G401 (cell line): ENCODE measurements at regions not wholly inside any gene's neighbourhood (a gene's known extent, or its start where the extent isn't known, plus 50 kb on each side); places are given as distances from the start of the nearest gene placed in this dataset.

ENCODE experiments used
- DNase-seq: peaks from one replicate; pipeline ENCODE4 v3.0.0-alpha.2; 2015; ENCODE audit warnings: low spot score
- in situ Hi-C: cut with HindIII; loops from 2 replicates; pipeline ENCODE4 v1.10.0; 2016; ENCODE audit warnings: low sequenced_read_pairs, mixed read lengths

DNA sequence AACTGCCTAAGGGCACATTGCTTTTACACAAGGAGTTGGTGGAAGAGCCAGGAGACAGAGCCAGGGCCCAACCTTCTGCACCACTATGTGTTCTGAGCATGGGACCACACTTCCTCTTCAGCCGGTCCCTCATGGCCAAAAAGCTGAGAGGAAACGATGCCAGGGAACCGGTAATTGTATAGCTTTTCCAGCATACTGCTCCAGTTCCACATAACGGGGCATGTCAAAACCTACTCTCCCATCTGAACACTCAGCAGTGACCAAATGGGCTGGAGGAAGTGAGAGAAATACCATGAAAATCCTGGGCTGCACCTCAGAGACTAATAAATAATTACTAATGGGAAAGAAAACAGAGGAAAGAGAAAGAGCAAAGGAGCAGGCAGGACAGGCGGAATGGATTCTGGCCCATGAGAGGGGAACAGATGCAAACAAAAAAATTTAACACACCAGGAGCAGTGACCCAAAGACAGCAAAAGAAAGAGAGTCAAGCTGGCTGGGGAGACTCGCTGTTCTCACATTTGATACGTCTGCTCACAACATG, 52.0 kb upstream of the BMP2 start:
- in situ Hi-C loops: no loop called here

DNA sequence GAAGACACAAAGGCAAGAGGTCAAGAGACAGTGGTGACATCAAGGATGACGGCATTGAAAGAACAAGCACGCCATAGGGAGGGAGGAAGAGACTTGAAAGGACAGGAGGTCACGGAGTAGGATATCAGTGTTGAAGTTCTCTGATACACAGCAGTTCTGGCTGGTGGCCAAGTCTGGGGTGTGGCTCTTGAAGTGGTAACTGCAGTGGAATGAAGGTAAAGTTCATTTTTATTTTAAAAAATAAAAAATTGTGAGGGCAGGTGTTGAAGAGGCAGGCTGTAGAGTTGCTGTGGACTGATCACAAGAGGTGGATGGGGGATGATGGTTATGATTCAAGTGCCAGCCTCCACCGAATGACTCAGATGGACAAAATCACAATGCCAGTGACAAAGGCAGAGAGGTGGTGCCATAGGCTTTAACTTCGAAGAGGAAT, 53.2 kb upstream of the BMP2 start:
- no peak for DNase-seq

More for the DNA sequence above, 52.0 kb upstream of the BMP2 start:
- DNase-seq: no peak

GRCh38 chr20:6711951-6712649, 55.4 kb upstream of the BMP2 start:
- in situ Hi-C loops: no loop called here
- no peak for DNase-seq

More for the DNA sequence above, 53.2 kb upstream of the BMP2 start:
- in situ Hi-C loops: no loop called here

DNA sequence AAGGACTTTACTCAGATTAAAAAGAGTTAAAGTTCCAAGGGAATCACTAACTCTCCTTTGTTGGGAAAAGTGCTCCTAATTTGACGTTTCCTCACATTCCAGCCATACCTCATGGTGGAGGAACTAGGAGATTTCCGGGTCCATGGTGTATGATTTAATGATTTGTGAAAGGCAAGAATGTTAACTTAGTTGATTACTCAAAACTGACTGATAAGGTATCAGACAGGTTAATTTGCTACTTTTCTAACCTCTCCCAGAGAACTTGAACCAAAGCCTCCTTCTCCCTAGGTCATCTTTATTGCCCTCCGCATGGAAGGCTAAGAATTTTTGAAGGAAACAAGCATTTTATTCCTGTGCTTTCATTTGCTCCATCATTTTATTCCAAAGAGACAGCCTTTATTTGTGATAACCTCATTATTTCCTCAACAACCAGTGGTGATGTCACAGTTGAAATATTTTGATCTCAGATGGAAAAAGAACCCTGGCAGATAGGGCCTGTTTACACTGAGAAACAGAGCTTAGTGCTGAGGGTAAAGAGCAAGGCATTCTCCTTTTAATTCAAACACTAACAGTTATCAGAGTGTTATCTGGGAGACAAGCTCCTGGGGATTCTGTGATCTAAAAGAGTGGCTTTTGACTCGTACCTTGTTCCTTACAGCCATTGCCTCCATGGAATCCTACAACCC, 57.4 kb upstream of the BMP2 start:
- no peak for DNase-seq
- in situ Hi-C loops: loop anchor here (5.0 kb wide), 1 partner anchor 38 kb away; no protein-coding TSS in a partner anchor

DNA sequence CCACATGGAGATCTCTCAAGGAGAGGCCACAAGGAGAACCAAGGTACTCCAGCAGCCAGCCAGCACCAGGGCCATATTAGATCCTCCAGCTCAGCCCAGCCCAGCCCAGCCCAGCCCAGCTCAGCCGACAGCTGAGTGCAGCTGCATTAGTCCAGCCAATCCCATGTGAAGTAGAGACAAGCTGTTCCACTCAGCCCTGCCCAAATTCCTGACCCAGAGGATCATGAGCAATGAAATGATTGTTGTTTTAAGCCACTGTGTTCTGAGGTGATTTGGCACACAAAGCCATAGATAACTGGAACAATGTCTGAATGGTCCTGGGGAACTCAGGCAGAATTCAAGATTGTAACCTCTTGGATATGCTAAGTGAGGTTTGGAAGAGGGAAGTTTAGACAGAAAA, 59.5 kb upstream of the BMP2 start:
- in situ Hi-C loops: loop anchor here (5.0 kb wide), 1 partner anchor 36 kb away; no protein-coding TSS in a partner anchor
- DNase-seq: no peak

DNA sequence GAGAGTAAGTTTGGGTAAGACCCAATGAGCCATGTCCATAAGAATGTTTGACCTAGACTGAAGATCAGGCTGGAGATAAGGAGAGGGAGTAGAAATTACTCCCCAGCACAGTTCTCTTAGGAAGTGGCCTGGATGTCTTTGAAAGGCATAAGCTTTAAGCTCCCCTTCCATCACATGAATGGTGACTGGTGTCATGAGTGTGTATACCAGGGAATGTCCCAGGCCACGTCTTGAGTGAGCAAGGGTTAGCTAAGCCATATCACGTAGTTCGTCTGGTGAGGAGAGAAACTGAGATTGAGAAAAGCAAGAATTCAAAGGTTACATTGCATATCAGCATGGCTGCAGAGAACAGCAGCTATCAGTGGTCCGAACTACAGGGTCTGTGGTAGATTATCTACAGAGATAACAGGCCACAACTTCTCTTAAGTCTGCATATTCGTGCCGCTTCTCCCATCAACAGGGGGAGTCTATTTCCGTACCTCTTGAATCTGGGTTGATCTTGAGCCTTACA, 60.1 kb upstream of the BMP2 start:
- in situ Hi-C loops: loop anchor here (5.0 kb wide), 1 partner anchor 35 kb away; no protein-coding TSS in a partner anchor

DNA sequence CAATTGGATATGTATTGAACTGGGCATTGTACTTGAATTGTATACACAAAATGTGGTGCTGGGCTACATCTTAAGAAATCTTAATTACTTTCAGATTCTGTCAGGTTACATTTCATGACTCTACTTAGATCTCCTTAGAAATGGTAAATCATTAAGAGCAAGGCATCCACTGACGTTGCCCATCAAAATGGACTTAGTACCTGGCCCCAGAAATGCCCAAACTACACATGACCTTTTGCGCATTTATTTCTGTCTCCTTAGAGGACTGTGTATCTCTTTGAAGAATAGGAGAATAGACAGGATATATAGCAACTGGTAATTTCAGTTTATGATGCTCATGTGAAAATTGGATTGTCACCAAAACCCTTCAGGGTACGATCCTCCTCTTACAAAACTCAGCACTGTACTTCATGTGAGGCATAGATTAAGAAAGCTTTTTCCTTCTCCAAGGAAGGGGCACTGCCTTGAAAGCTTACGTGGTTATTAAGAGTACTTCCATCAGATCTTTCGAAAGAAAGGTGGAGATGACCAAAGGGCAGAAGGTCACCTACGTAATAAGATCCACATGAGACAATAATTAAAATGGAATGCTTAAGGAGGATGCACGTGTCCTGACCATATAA, 61.4 kb upstream of the BMP2 start:
- DNase-seq: no peak
- in situ Hi-C loops: loop anchor here (5.0 kb wide), 1 partner anchor 34 kb away; no protein-coding TSS in a partner anchor

More for the DNA sequence above, 60.1 kb upstream of the BMP2 start:
- DNase-seq: no peak

- DNase-seq: no peak
- in situ Hi-C loops: loop anchor here (5.0 kb wide), 1 partner anchor 33 kb away; no protein-coding TSS in a partner anchor
Observed at GRCh38 chr20:6705106-6705766, 62.2 kb upstream of the BMP2 start.

GRCh38 chr20:6704132-6704861, 63.2 kb upstream of the BMP2 start:
- in situ Hi-C loops: no loop called here

DNA sequence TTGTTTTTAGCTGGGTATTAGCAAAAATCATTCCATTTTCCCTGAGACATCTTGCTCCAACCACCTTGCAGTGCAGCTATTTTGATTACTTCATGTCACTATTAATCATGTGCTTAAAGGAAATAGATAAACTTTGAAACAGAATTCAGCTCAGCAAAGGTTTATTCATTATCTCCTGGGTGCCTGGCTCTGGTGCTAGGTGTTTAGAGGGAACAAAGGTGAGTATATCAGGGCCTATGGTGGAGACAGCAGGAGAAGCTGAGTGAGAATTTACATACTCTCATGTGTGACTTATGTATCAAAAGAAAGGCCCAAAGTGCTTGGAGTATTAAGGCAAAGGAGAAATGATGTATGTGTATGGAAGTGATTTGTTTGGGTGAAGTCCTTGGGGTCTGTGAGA, 63.8 kb upstream of the BMP2 start:
- in situ Hi-C loops: no loop called here

More at GRCh38 chr20:6704132-6704861, 63.2 kb upstream of the BMP2 start:
- no peak for DNase-seq

DNA sequence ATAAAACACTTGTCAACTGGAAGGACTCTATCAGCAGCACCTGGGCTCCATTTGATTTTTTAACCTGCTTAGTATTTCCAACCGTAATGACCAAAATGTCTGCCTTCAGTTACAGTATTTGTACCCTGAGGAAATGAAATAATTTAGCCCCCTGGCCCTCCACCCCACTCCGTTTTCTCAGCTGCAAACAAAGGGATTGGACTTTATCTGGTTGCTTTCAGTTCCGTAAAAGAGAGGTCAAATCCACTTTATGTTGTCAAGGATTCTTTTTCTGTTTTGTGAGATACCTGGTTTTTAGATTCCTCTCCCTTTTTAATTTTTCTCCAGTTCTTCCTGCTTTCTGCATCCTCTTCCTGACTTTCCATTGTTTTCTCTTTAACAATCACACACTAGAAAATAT, 64.4 kb upstream of the BMP2 start:
- DNase-seq: no peak
- in situ Hi-C loops: no loop called here

More for the DNA sequence above, 63.8 kb upstream of the BMP2 start:
- DNase-seq: no peak

DNA sequence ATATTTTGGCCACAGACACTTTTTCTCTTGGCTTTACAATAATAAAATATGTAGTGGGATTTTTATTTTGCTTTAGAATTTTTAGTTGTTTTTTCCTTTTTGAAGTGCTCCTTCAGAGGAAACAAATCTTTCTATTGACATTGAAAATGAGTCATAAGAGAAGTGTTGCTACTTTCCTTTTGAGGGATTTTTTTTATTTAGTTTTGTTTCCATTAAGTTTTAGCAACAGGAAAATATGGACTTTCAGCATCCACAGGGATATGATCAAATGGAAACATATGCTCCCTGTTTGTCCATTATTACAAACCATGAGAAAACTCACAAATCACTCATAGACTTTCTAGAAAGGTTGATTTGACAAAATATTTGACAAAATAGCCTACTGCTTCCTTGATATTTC, 65.3 kb upstream of the BMP2 start:
- DNase-seq: no peak
- in situ Hi-C loops: no loop called here

GRCh38 chr20:6700563-6701329, 66.7 kb upstream of the BMP2 start:
- no peak for DNase-seq
- in situ Hi-C loops: no loop called here

GRCh38 chr20:6699921-6700562, 67.4 kb upstream of the BMP2 start:
- in situ Hi-C loops: no loop called here
- no peak for DNase-seq

DNA sequence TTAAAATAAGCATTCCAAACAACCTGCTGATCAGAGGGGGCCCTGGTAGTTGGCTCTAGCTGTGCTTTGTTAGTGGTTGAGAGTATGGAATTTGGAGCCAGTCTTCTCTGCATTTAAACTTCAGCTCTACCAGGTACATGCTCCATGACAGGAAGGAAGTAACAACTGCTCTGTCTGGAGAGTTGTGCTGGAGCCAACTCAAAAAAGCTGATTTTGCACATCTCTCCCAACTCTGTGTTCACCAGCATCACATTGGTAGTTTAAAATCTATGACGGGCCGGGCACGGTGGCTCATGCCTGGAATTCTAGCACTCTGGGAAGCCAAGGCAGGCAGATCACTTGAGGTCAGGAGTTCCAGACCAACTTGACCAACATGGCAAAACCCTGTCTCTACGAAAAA, 68.8 kb upstream of the BMP2 start:
- DNase-seq: no peak
- in situ Hi-C loops: no loop called here

GRCh38 chr20:6698056-6698455, 69.4 kb upstream of the BMP2 start:
- no peak for DNase-seq
- in situ Hi-C loops: no loop called here

- DNase-seq: no peak
- in situ Hi-C loops: no loop called here
Observed at GRCh38 chr20:6697228-6697972, 70.1 kb upstream of the BMP2 start.
